ENCODE measurements at regions not wholly inside any gene's neighbourhood (a gene's known extent, or its start where the extent isn't known, plus 50 kb on each side); places are given as distances from the start of the nearest gene placed in this dataset.
"Not testable (repeated sequence)": the region's sequence is repeated elsewhere in the genome, so short reads cannot be mapped to it uniquely, and the experiment has no call there.

GRCh38 chr10:43992816-43993215 lies 344.1 kb upstream of the ZNF32 start:
- DNase-seq, result not testable (repeated sequence)

- DNase-seq, result no peak
Observed at GRCh38 chr10:43986374-43986773, 337.7 kb upstream of the ZNF32 start.

GRCh38 chr10:43985941-43986340 lies 337.3 kb upstream of the ZNF32 start:
- DNase-seq, result no peak

GRCh38 chr10:43983856-43984271 lies 335.2 kb upstream of the ZNF32 start:
- DNase-seq, result no peak

GRCh38 chr10:43983405-43983804 lies 334.7 kb upstream of the ZNF32 start:
- DNase-seq, result no peak

GRCh38 chr10:43982250-43982649 lies 333.6 kb upstream of the ZNF32 start:
- DNase-seq, result no peak

GRCh38 chr10:43981696-43982095 lies 333.0 kb upstream of the ZNF32 start:
- no peak for DNase-seq

- no peak for DNase-seq
Observed at GRCh38 chr10:43981232-43981631, 332.6 kb upstream of the ZNF32 start.

GRCh38 chr10:43980715-43981114 lies 332.0 kb upstream of the ZNF32 start:
- DNase-seq, result no peak

- DNase-seq, result no peak
Observed at GRCh38 chr10:43980313-43980712, 331.6 kb upstream of the ZNF32 start.

GRCh38 chr10:43979551-43979950 lies 330.9 kb upstream of the ZNF32 start:
- no peak for DNase-seq

- DNase-seq, result no peak
Observed at GRCh38 chr10:43978936-43979335, 330.3 kb upstream of the ZNF32 start.

GRCh38 chr10:43978091-43978490 lies 329.4 kb upstream of the ZNF32 start:
- no peak for DNase-seq

- no peak for DNase-seq
Observed at GRCh38 chr10:43976292-43976691, 327.6 kb upstream of the ZNF32 start.

- no peak for DNase-seq
Observed at GRCh38 chr10:43973801-43974200, 325.1 kb upstream of the ZNF32 start.

GRCh38 chr10:43972976-43973647 lies 324.4 kb upstream of the ZNF32 start:
- DNase-seq, result no peak

- no peak for DNase-seq
Observed at GRCh38 chr10:43971981-43972380, 323.3 kb upstream of the ZNF32 start.

- no peak for DNase-seq
Observed at GRCh38 chr10:43971306-43971705, 322.6 kb upstream of the ZNF32 start.

- no peak for DNase-seq
Observed at GRCh38 chr10:43970717-43971116, 322.0 kb upstream of the ZNF32 start.

- no peak for DNase-seq
Observed at GRCh38 chr10:43970018-43970698, 321.5 kb upstream of the ZNF32 start.

- no peak for DNase-seq
Observed at GRCh38 chr10:43969506-43969905, 320.8 kb upstream of the ZNF32 start.

- DNase-seq, result no peak
Observed at GRCh38 chr10:43968961-43969360, 320.3 kb upstream of the ZNF32 start.

GRCh38 chr10:43968076-43968475 lies 319.4 kb upstream of the ZNF32 start:
- DNase-seq, result no peak

- DNase-seq, result no peak
Observed at GRCh38 chr10:43966571-43966965, 317.9 kb upstream of the ZNF32 start.

Measured in stimulated activated CD4-positive, alpha-beta T cell treated with anti-CD3 and anti-CD28 coated beads, Interleukin-4, amount 100 ng/mL, for 24 hours (primary cell).